ENCODE measurements at regions not wholly inside any gene's neighbourhood (a gene's known extent, or its start where the extent isn't known, plus 50 kb on each side); places are given as distances from the start of the nearest gene placed in this dataset.
"Not testable (repeated sequence)": the region's sequence is repeated elsewhere in the genome, so short reads cannot be mapped to it uniquely, and the experiment has no call there.

- not testable (repeated sequence) for DNase-seq (ENCODE audit: low spot score)
Observed at GRCh38 chr11:116667318-116667717, 105.5 kb downstream of the BUD13 start.

GRCh38 chr11:116666673-116667249 is 106.0 kb downstream of the BUD13 start:
- not testable (repeated sequence) for DNase-seq (ENCODE audit: low spot score)

- DNase-seq (ENCODE audit: low spot score) = no peak
Observed at GRCh38 chr11:116665523-116665922, 107.3 kb downstream of the BUD13 start.

GRCh38 chr11:116661056-116661455 is 111.7 kb downstream of the BUD13 start:
- no peak for DNase-seq (ENCODE audit: low spot score)

DNA sequence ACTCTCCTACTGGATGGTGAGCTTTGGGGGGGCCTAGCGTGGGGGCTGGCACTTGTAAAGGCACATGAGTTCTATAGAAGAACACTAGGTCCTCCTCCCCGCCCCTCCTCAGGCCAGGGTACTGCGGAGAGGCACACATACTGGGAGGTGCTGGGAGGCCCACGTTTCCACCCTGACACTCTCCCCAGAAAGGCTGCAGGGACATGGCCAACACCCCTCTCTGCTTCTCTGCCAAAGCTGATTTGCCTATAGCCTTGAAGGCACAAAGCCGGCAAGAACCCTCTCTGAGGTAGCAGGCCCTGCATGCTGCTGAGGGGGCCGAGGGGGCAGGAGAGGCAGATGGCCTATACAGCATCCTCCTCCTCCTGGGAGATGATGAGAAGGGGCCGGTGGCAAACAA is 112.8 kb downstream of the BUD13 start:
- DNase-seq (ENCODE audit: low spot score) = no peak

GRCh38 chr11:116658876-116659535 is 113.8 kb downstream of the BUD13 start:
- no peak for DNase-seq (ENCODE audit: low spot score)

DNA sequence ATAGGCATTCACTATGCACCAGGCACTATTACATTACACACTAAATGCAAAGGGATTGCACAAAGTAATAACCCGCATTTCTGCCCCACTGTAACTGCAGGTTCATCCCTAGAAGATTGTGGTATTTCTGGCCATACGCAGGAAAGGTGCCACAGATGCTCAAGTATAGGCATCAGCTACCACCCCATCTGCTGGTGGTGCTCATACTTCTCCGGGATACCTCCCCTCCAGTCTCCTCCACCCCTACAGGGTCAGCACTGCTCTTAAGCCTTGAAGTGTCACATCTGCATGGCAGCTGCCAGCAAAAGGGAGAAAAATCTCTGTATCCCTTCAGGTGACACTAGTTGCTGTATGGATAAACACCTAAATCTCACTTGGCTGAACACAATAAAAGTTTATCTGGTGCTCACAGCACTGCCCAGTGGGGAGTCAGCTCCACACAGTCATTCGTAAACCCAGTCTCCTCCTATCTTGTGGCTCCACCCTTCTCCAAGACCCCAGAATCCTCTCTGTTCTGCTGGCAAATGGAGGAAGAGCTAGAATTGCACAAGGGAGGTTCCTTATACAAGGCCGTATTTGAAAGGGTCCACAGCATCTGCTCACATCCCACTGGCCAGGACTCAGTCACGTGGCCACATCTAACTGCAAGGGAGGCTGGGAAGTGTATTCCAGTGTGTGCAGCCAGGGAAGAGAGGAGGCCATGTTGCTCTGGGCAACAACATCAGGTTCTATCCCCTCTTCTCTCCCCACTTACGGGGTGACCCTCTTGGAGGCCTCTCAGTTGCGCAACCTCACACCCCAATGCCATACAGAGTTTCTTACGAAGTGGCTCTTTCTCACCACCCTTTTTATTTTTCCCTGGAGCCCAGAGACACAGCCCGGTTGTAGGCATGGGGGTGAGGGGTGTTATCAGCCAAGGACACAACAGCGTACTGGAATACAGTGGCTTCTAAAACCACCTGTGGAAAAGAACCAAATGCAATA is 114.7 kb downstream of the BUD13 start:
- DNase-seq (ENCODE audit: low spot score) = no peak

DNA sequence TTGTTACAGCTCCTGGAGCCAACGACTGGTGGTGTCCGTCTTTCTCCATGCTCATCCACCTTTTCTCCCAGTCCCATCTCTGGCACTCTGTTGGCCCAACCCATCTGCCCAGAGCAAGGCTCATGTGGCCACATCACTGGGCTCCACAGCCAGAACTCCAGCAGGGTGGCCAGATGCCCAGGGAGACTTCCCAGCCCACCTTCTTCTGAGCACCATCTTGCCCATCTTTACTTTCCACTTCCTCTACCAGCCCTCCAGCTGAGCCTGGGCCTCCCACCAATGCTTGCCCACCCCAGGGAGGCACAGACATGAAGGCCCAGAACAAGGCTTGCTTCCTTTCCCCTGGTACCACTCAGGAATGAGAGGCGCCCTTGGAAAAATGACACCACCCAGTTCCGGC is 116.8 kb downstream of the BUD13 start:
- no peak for DNase-seq (ENCODE audit: low spot score)

DNA sequence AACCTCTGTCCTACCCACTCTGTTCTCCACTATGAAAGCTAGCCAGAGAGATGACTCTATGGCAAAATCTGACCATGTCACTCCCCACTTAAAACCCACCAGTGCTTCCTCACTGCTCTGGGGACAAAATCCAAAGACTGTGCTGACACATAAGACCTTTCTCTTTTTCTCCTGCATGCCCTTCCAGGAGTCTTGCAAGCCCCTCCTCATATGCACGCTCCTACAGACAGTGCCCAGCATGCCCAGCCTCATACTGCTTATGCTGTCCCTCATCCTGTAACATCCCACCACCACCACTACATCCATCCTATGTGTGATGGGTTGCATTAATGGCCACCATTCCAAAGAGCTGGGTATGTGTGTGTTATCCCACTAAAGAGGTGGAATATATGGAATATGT is 118.3 kb downstream of the BUD13 start:
- no peak for DNase-seq (ENCODE audit: low spot score)

GRCh38 chr11:116653206-116653605 is 119.6 kb downstream of the BUD13 start:
- no peak for DNase-seq (ENCODE audit: low spot score)

GRCh38 chr11:116651737-116652237 is 121.0 kb downstream of the BUD13 start:
- DNase-seq (ENCODE audit: low spot score) = no peak

GRCh38 chr11:116651098-116651736 is 121.6 kb downstream of the BUD13 start:
- no peak for DNase-seq (ENCODE audit: low spot score)

DNA sequence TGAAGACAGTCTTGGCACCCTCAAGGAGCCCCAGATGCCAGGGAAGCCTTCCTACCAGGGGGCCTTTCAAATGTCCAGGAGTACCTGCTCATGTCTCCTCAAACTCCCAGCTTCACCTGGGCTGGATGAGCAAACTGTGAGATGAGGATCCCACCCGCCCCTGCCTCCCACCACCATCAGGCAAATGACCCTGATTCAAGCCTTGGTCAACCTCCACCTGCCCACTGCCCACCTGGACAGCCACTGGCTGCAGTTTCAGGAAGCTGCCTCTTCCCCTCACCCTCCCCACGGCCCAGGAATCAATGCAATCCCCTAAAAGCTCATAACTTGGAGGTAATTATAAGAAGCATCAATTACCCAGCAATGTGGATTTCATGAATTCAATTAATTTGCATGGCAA is 122.7 kb downstream of the BUD13 start:
- no peak for DNase-seq (ENCODE audit: low spot score)

GRCh38 chr11:116649268-116649667 is 123.5 kb downstream of the BUD13 start:
- DNase-seq (ENCODE audit: low spot score) = no peak

DNA sequence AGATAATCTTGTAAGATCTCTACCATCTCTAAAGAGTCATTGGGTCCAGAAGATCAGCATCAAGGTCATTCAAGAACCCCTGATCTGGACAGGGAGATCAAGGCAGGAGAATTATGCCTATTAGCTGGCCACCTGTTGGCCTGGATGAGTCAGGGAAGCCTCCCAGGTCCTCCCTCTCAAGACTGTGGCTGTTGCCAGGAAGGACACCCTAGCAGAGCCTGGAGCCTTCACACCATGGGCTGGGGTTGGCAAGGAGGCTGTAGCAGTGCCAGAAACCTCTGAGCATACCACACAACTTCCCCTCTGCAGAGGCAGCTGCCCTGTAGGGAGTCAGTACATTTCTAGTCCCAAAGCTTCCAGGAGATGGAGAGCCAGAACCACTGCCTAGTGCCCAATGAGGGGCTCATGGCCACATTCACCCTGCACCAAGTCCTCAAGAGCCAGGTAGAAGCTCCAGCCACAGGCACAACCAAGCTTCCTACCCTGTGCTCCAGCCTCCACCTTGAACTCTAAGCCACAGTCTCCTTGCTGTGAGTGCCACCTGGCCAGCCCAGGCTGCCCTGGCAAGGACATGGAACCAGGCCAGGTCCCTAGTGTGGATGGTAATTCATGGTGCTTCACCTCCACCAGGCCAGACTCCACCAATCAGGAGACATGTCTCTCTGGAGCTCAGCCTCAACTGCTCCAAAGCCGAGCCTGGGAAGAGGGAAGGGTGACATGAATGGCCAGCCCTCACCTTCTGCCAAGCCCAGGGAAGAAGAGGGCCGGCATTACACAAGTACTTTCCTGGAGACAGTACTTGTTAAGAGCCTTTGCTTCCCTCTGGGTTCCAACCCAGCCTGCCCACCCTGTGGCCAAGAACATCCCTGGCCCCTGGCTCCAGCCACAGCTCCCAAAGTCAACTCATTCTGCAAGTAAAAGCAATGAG is 124.3 kb downstream of the BUD13 start:
- DNase-seq (ENCODE audit: low spot score) = no peak

DNA sequence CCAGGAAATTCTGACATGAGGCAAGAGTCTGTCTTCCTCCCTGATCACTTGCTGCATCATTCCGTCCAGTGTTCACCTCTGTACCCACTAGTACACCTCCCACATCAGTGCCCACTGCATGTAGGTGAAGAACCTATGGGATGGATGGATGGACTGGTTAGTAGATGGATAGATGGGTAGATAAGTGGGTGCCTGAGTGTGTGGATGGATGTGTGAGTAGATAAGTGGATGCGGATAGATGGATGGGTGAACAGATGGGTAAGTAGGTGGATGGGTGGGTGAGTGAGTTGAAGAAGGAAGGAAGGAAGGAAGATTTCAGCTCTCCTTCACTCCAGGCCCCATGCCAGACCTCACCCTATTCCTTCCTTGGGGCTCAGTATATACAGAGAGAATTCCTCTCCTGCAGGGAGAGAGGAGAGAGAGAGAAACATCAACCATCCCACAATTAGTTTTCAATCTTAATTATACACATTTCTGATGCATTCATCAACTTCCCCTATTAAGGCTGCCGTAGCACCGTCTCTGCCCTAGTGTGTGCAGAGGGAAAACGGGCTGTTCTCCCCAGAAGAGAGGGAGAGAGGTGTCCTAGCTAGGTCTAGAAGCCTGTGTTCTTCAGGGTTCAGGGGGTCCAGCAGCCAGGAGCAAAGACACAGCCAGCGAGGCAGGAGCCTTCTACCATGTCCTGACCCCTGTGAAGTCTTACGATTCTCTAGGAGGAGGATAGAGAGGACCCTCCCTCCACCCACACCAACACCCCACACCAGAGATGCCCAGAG is 125.3 kb downstream of the BUD13 start:
- DNase-seq (ENCODE audit: low spot score) = no peak

GRCh38 chr11:116646191-116646590 is 126.6 kb downstream of the BUD13 start:
- DNase-seq (ENCODE audit: low spot score) = no peak

GRCh38 chr11:116644941-116645305 is 127.9 kb downstream of the BUD13 start:
- no peak for DNase-seq (ENCODE audit: low spot score)

DNA sequence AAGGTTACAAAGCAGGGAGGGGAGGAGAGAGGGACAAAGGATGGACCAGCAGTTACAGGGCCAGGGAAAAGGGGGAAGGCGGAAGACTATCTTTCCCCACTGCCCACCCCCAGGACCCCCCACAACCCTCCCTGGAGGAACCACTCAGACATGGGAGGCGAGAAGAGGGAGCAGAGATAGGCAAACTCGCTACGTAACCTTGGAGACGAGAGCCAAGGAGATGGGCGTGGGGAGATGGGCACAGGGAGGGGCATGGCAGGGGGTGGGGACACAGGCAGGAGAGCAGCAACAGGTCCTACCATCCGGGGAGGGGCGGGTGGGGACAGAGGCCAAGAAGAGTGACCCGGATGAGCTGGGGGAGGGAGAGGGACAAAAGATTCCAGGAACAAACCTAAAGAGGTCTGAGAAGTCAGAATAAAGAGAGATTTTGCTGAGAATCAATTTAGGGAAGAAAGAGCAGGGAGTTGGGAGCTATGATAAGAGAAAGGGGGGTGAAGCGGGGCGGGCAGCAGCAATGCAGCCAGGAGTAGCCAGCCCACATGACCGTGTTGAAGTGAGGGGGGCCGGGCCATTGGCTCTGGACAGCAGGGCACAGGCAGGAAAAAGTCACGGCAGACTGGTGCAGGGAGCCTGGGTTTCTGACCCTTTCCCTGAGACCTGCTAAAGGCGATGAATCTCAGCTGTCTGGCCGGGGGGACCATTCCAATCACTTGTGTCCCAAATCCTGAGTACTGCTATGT is 128.4 kb downstream of the BUD13 start:
- no peak for DNase-seq (ENCODE audit: low spot score)
